ENCODE measurements at regions not wholly inside any gene's neighbourhood (a gene's known extent, or its start where the extent isn't known, plus 50 kb on each side); places are given as distances from the start of the nearest gene placed in this dataset.

DNA sequence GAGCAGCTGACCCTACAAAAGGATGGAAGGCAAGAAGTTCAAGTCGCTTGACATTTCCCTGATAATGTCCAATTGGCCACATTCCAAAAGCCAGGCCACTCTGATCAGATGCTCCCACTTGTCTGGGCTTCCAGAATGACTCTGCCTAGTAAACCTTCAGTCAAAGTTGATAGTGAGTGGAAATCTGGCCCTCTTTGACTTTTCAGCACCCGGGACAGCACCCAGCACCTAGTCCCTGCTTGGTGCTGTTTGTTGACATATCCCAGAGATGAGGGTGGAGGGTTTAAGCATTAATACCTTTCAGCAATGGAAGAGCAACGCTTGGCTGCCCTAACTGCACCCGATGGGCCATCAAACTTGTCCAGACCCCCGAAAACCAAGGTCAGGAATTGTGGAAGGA lies 131.3 kb downstream of the AIPL1 start:
- no peaks in the 10 kb centered on the region for H3K4me1 Mint-ChIP-seq (ENCODE audit: low read depth)
- H3K27me3 Mint-ChIP-seq: peaks cover 54% of the 10 kb centered on the region
- Histone ChIP-seq H3K4me1 (ENCODE audit: insufficient read depth, low read length) (no peaks in the 10 kb centered on the region), H3K36me3 (ENCODE audit: insufficient read depth, low read length) (no peaks in the 10 kb centered on the region), H3K27me3 (ENCODE audit: control insufficient read depth in 1 of 2, insufficient read depth in 2 of 2, low read length in 2 of 2) (peaks cover under 1 to 13% of the 10 kb centered on the region in 2 experiments), H3K4me3 (ENCODE audit: low read length) (no peak overlapping the region), H3K9me3 (ENCODE audit: control insufficient read depth in 1 of 2, insufficient read depth in 1 of 2, low read length in 2 of 2) (no peaks in the 10 kb centered on the region), H3K27ac (ENCODE audit: low read depth in 1 of 2, low read length in 2 of 2) (no peak overlapping the region)
- ChIA-PET POLR2A (no interaction called here), CTCF (no interaction called here)
- no peak overlapping the region for H3K27ac Mint-ChIP-seq
- intact Hi-C loops (cut with DNase I, micrococcal nuclease): no loop called here
- no peaks in the 10 kb centered on the region for H3K36me3 Mint-ChIP-seq (ENCODE audit: low read depth)
- DNase-seq (no peak), ATAC-seq (ENCODE audit: poor library complexity) (no peak)
- H3K9me3 Mint-ChIP-seq: no peaks in the 10 kb centered on the region
- no peak overlapping the region for H3K4me3 Mint-ChIP-seq
- TF ChIP-seq, protein P1, sequence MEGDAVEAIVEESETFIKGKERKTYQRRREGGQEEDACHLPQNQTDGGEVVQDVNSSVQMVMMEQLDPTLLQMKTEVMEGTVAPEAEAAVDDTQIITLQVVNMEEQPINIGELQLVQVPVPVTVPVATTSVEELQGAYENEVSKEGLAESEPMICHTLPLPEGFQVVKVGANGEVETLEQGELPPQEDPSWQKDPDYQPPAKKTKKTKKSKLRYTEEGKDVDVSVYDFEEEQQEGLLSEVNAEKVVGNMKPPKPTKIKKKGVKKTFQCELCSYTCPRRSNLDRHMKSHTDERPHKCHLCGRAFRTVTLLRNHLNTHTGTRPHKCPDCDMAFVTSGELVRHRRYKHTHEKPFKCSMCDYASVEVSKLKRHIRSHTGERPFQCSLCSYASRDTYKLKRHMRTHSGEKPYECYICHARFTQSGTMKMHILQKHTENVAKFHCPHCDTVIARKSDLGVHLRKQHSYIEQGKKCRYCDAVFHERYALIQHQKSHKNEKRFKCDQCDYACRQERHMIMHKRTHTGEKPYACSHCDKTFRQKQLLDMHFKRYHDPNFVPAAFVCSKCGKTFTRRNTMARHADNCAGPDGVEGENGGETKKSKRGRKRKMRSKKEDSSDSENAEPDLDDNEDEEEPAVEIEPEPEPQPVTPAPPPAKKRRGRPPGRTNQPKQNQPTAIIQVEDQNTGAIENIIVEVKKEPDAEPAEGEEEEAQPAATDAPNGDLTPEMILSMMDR (IDR thresholded peaks at IDR 0.05): no peak

GRCh38 chr17:6299275-6299674 lies 135.6 kb downstream of the AIPL1 start:
- ATAC-seq (ENCODE audit: poor library complexity) (no peak), DNase-seq (no peak)
- peaks cover 0 to 13% of the 10 kb centered on the region in 2 experiments for H3K27me3 ChIP-seq (ENCODE audit: control insufficient read depth in 1 of 2, insufficient read depth in 2 of 2, low read length in 2 of 2)
- ChIA-PET CTCF (no interaction called here), POLR2A (no interaction called here)
- H3K9me3 ChIP-seq (ENCODE audit: control insufficient read depth in 1 of 2, insufficient read depth in 1 of 2, low read length in 2 of 2): no peaks in the 10 kb centered on the region
- TF ChIP-seq, protein P1 (IDR thresholded peaks at IDR 0.05): no peak
- no peak overlapping the region for H3K4me3 ChIP-seq (ENCODE audit: low read length)
- H3K9me3 Mint-ChIP-seq: no peaks in the 10 kb centered on the region
- no peaks in the 10 kb centered on the region for H3K4me1 ChIP-seq (ENCODE audit: insufficient read depth, low read length)
- H3K27me3 Mint-ChIP-seq: peaks cover 48% of the 10 kb centered on the region
- no peak overlapping the region for H3K27ac Mint-ChIP-seq
- H3K4me1 Mint-ChIP-seq (ENCODE audit: low read depth): no peaks in the 10 kb centered on the region
- no peaks in the 10 kb centered on the region for H3K36me3 ChIP-seq (ENCODE audit: insufficient read depth, low read length)
- no peaks in the 10 kb centered on the region for H3K36me3 Mint-ChIP-seq (ENCODE audit: low read depth)
- no peak overlapping the region for H3K4me3 Mint-ChIP-seq
- intact Hi-C loops (cut with DNase I, micrococcal nuclease): no loop called here
- H3K27ac ChIP-seq (ENCODE audit: low read depth in 1 of 2, low read length in 2 of 2): no peak overlapping the region

- H3K4me3 ChIP-seq (ENCODE audit: low read length): no peak overlapping the region
- TF ChIP-seq, protein P1 (IDR thresholded peaks at IDR 0.05): no peak
- H3K27me3 ChIP-seq (ENCODE audit: control insufficient read depth in 1 of 2, insufficient read depth in 2 of 2, low read length in 2 of 2): peaks cover 0 to 13% of the 10 kb centered on the region in 2 experiments
- no peak overlapping the region for H3K4me3 Mint-ChIP-seq
- intact Hi-C loops (cut with DNase I, micrococcal nuclease): no loop called here
- POLR2A ChIA-PET: no interaction called here
- H3K9me3 Mint-ChIP-seq: no peaks in the 10 kb centered on the region
- CTCF ChIA-PET: no interaction called here
- no peaks in the 10 kb centered on the region for H3K4me1 Mint-ChIP-seq (ENCODE audit: low read depth)
- no peaks in the 10 kb centered on the region for H3K4me1 ChIP-seq (ENCODE audit: insufficient read depth, low read length)
- no peaks in the 10 kb centered on the region for H3K36me3 ChIP-seq (ENCODE audit: insufficient read depth, low read length)
- no peak for ATAC-seq (ENCODE audit: poor library complexity)
- no peaks in the 10 kb centered on the region for H3K36me3 Mint-ChIP-seq (ENCODE audit: low read depth)
- H3K27ac ChIP-seq (ENCODE audit: low read depth in 1 of 2, low read length in 2 of 2): no peak overlapping the region
- no peak overlapping the region for H3K27ac Mint-ChIP-seq
- no peaks in the 10 kb centered on the region for H3K9me3 ChIP-seq (ENCODE audit: control insufficient read depth in 1 of 2, insufficient read depth in 1 of 2, low read length in 2 of 2)
- peaks cover 44% of the 10 kb centered on the region for H3K27me3 Mint-ChIP-seq
- DNase-seq: no peak
Measured at GRCh38 chr17:6297960-6298359, 137.0 kb downstream of the AIPL1 start.
